GM06990 (cell line): ENCODE measurements at regions not wholly inside any gene's neighbourhood (a gene's known extent, or its start where the extent isn't known, plus 50 kb on each side); places are given as distances from the start of the nearest gene placed in this dataset.

Experiments used
- DNase-seq: peaks from one replicate; pipeline ENCODE4 v3.0.0-alpha.2; 2011; ENCODE audit not compliant: insufficient read length; ENCODE audit errors: extremely low read depth
- H3K27me3 ChIP-seq: replicated peaks from 2 replicates; pipeline ENCODE4 v1.6.0; 2011; ENCODE audit warnings: low read length; ENCODE audit not compliant: control insufficient read depth, insufficient read depth
- H3K36me3 ChIP-seq: 2 replicates; pipeline ENCODE4 v1.5.1; 2011; ENCODE audit warnings: low read length; ENCODE audit not compliant: control insufficient read depth, insufficient read depth
- H3K4me3 ChIP-seq: replicated peaks from 2 replicates; pipeline ENCODE4 v1.5.1; 2011; ENCODE audit warnings: low read depth, mild to moderate bottlenecking, control low read depth, low read length
- TF ChIP-seq, protein P1 (sequence below): IDR thresholded peaks from 2 replicates; pipeline ENCODE4 v1.5.1; 2011; ENCODE audit warnings: low read length, control low read depth, mild to moderate bottlenecking, inconsistent platforms; ENCODE audit not compliant: insufficient read depth, poor library complexity, severe bottlenecking

DNA sequence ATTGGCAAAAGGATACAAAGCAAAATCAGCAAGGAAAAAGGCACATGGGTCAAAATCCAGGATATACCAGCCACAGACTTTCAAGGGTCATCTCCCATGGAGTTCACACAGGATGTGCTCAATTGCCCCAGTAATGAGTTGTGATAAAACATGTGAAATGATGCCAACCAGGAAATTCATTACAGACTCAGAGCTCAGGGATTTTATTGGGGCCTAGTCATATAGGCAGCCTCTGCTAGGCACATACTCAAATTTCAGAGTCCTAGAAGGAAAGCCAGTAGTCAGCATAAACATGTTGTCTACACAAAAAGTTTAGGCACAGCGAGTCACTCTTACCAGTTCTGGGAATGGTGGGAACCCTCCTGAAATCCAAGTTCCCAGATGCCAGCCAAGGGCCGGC is 64.4 kb upstream of the OSBPL8 start:
- H3K4me3 ChIP-seq, result no peak overlapping the region
- H3K36me3 ChIP-seq, result no peaks in the 10 kb centered on the region
- TF ChIP-seq, protein P1, sequence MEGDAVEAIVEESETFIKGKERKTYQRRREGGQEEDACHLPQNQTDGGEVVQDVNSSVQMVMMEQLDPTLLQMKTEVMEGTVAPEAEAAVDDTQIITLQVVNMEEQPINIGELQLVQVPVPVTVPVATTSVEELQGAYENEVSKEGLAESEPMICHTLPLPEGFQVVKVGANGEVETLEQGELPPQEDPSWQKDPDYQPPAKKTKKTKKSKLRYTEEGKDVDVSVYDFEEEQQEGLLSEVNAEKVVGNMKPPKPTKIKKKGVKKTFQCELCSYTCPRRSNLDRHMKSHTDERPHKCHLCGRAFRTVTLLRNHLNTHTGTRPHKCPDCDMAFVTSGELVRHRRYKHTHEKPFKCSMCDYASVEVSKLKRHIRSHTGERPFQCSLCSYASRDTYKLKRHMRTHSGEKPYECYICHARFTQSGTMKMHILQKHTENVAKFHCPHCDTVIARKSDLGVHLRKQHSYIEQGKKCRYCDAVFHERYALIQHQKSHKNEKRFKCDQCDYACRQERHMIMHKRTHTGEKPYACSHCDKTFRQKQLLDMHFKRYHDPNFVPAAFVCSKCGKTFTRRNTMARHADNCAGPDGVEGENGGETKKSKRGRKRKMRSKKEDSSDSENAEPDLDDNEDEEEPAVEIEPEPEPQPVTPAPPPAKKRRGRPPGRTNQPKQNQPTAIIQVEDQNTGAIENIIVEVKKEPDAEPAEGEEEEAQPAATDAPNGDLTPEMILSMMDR, result no peak
- H3K27me3 ChIP-seq, result no peaks in the 10 kb centered on the region
- DNase-seq, result no peak

DNA sequence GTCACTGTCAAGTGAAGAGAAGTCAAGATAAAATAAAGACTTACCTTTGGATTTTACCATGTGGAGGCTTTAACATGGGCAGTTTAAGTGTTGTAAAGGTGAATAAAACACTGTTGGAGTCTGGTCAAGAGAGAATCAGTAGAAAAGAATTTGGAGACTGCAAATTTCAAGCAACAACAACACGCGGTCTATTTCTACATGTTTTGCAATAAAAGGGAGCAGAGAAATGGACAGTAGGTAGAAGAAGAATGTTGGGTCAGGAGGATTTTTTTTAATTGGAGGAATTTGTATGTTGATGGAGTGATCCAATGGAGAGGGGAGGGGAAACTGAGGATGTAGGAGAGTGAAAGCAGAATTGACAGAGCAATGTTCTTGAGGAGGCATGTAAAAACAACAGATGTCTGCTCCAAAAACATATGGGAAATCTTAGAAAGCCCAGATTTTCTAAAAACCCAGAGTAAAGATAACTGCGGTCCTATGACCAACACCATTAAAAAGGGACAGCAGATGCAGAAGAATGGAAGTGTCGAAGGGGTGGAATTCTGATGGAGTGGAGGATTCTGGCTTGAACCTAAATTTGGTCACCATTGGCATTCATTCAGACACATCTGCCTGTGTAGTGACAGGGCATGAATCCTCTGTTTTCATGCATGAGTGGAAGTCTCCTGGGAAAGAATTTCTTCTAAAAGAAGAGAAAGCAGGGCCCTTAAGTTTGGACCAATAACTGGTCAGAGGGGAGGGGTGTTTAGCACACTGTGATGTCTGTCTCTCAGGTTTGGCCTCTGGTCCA is 68.0 kb upstream of the OSBPL8 start:
- DNase-seq, result no peak
- TF ChIP-seq, protein P1, result no peak
- Histone ChIP-seq H3K4me3 (no peak overlapping the region), H3K36me3 (no peaks in the 10 kb centered on the region), H3K27me3 (no peaks in the 10 kb centered on the region)

DNA sequence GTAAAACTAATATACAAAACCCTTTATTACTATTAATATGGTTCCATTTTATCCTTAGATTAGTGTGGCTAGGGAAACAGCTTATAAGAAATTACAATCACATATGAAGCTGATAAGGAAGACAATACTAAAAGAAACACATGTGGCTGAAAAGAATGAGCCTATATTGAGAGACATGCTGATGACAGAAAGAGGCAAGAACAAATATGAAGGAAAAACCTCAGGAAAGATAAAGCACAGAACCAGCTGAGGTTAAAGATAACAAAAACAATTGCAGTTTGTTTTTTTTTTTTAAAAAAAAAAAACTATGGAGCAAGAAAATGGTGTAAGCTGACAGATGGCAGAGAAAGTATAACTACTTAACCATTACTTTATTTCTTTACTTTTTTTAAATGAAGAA is 69.2 kb upstream of the OSBPL8 start:
- TF ChIP-seq, protein P1, result no peak
- H3K36me3 ChIP-seq, result no peaks in the 10 kb centered on the region
- no peak overlapping the region for H3K4me3 ChIP-seq
- DNase-seq, result no peak
- H3K27me3 ChIP-seq, result no peaks in the 10 kb centered on the region

DNA sequence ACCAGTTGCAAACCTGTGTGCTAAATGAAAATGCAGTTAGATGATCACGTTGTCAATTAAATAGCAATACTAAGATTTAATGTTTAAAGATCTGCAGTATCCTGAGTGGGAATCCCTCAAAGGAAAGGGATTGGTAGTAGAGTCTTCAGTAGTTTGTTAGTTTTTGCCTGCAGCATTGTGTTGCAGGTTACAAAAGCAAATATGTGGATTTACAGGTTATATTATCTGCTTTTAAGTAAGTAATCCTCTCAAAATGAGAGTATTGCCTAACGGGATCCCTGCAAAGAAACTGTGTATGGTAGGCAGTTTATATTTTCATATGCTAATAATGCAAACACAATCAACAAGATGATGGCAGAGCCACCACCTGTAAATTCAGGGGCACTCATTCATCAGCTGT is 72.2 kb upstream of the OSBPL8 start:
- TF ChIP-seq, protein P1, result no peak
- H3K27me3 ChIP-seq, result no peaks in the 10 kb centered on the region
- DNase-seq, result no peak
- H3K36me3 ChIP-seq, result no peaks in the 10 kb centered on the region
- H3K4me3 ChIP-seq, result no peak overlapping the region

DNA sequence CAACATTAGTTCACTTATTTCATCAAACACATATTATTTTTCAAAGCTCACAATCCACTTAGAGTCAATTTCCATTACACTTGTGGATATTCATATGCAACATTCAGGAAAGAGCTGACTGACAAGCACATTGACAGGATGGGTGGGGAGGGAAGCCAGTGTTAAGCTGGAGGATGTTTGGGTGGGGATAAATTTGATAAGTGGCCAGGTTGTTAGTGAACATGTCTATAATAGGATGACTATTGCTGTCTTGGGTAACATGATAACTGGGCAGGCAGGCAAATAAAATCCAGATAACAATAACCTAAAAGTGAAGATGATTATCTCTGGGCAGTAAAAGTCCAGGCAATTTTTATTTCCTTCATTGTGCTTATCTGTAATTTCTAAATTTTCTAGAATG is 73.8 kb upstream of the OSBPL8 start:
- no peaks in the 10 kb centered on the region for H3K27me3 ChIP-seq
- TF ChIP-seq, protein P1, result no peak
- H3K36me3 ChIP-seq, result no peaks in the 10 kb centered on the region
- no peak overlapping the region for H3K4me3 ChIP-seq
- DNase-seq, result no peak
